CD4-positive, alpha-beta T cell treated with Interleukin-4 for 1 hour (primary cell): ENCODE measurements at regions not wholly inside any gene's neighbourhood (a gene's known extent, or its start where the extent isn't known, plus 50 kb on each side); places are given as distances from the start of the nearest gene placed in this dataset.
"Not testable (repeated sequence)": the region's sequence is repeated elsewhere in the genome, so short reads cannot be mapped to it uniquely, and the experiment has no call there.

Experiments used
- DNase-seq, 2 donors: peaks; one replicate each; pipeline ENCODE4 v3.0.0-alpha.2; 2020 to 2022

- DNase-seq, result no peak
Observed at GRCh38 chr6:9796827-9797226, 618.0 kb downstream of the TFAP2A start.

GRCh38 chr6:9795880-9796279 is 619.0 kb downstream of the TFAP2A start:
- no peak for DNase-seq

GRCh38 chr6:9789201-9789600 is 625.7 kb downstream of the TFAP2A start:
- no peak for DNase-seq

GRCh38 chr6:9784786-9785185 is 630.1 kb downstream of the TFAP2A start:
- no peak for DNase-seq

- DNase-seq, result no peak
Observed at GRCh38 chr6:9783567-9783966, 631.3 kb downstream of the TFAP2A start.

GRCh38 chr6:9766240-9766915 is 648.5 kb downstream of the TFAP2A start:
- no peak for DNase-seq

GRCh38 chr6:9761220-9761619 is 653.7 kb downstream of the TFAP2A start:
- DNase-seq, result no peak

GRCh38 chr6:9754515-9754914 is 660.4 kb downstream of the TFAP2A start:
- no peak for DNase-seq

- no peak for DNase-seq
Observed at GRCh38 chr6:9745966-9746365, 668.9 kb downstream of the TFAP2A start.

GRCh38 chr6:9745476-9745875 is 669.4 kb downstream of the TFAP2A start:
- no peak for DNase-seq

GRCh38 chr6:9744119-9744518 is 670.8 kb downstream of the TFAP2A start:
- DNase-seq, result no peak

GRCh38 chr6:9732056-9732455 is 682.8 kb downstream of the TFAP2A start:
- no peak for DNase-seq

- DNase-seq, result not testable (repeated sequence)
Observed at GRCh38 chr6:9725776-9726175, 689.1 kb downstream of the TFAP2A start.

- DNase-seq, result no peak
Observed at GRCh38 chr6:9717568-9717967, 697.3 kb downstream of the TFAP2A start.

- DNase-seq, result no peak
Observed at GRCh38 chr6:9711365-9711764, 703.5 kb downstream of the TFAP2A start.

- no peak for DNase-seq
Observed at GRCh38 chr6:9710574-9710973, 704.3 kb downstream of the TFAP2A start.

GRCh38 chr6:9708600-9708999 is 706.3 kb downstream of the TFAP2A start:
- no peak for DNase-seq

GRCh38 chr6:9704989-9705388 is 709.9 kb downstream of the TFAP2A start:
- DNase-seq, result no peak

GRCh38 chr6:9702914-9703313 is 712.0 kb downstream of the TFAP2A start:
- no peak for DNase-seq

- no peak for DNase-seq
Observed at GRCh38 chr6:9699888-9700287, 715.0 kb downstream of the TFAP2A start.

- DNase-seq, result no peak
Observed at GRCh38 chr6:9697263-9697931, 717.5 kb downstream of the TFAP2A start.

GRCh38 chr6:9690388-9690787 is 724.5 kb downstream of the TFAP2A start:
- no peak for DNase-seq

GRCh38 chr6:9680727-9681126 is 734.1 kb downstream of the TFAP2A start:
- DNase-seq, result not testable (repeated sequence)

GRCh38 chr6:9675122-9675521 is 739.8 kb downstream of the TFAP2A start:
- no peak for DNase-seq

- no peak for DNase-seq
Observed at GRCh38 chr6:9659848-9660247, 755.0 kb downstream of the TFAP2A start.
